ENCODE measurements at regions not wholly inside any gene's neighbourhood (a gene's known extent, or its start where the extent isn't known, plus 50 kb on each side); places are given as distances from the start of the nearest gene placed in this dataset.

DNA sequence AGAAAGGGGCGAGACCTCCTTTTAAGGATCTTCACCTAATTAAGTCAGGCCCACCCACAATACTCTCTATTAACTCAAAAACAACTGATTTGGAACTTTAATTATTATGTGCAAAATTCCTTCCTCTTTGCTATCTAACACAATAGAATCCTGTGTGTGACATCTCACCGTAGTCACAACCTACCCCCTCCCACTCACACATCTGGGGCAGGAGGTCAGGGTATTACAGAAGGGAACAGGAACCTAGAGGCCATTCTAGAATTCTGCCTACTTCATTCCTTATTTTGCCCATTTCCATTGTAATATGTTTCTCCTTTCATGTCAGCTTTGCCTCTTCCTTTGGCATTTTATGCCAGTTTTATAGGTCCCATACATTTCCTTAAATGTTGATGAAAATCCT, 829.3 kb upstream of the ID2 start:
- Histone ChIP-seq H3K36me3 (ENCODE audit: insufficient read depth, insufficient read length, low read length) (no peaks in the 10 kb centered on the region), H3K4me3 (ENCODE audit: insufficient read length, low read depth) (no peak overlapping the region), H3K9me3 (ENCODE audit: insufficient read depth, low read length) (peaks cover 5% of the 10 kb centered on the region; the same call in 1 of the 2 replicates), H3K27me3 (ENCODE audit: insufficient read depth, insufficient read length) (no peaks in the 10 kb centered on the region), H3K9ac (ENCODE audit: insufficient read length, low read depth) (no peak overlapping the region), H3K4me1 (ENCODE audit: insufficient read depth, insufficient read length) (no peaks in the 10 kb centered on the region)
- no peak for TF ChIP-seq YY1 (IDR thresholded peaks at IDR 0.05; ENCODE audit: insufficient read depth, insufficient read length)
- no peak for TF ChIP-seq SUZ12 (IDR thresholded peaks at IDR 0.05; ENCODE audit: extremely low read depth, insufficient read depth, insufficient read length)
- TF ChIP-seq ZNF274 (IDR thresholded peaks at IDR 0.05; ENCODE audit: low read depth, low read length), result no peak
- DNase-seq (ENCODE audit: low read depth, low spot score), result no peak

GRCh38 chr2:7857904-7858303, 824.0 kb upstream of the ID2 start:
- Histone ChIP-seq H3K9me3 (ENCODE audit: insufficient read depth, low read length) (no peaks in the 10 kb centered on the region; the same call in 1 of the 2 replicates), H3K4me3 (ENCODE audit: insufficient read length, low read depth) (no peak overlapping the region), H3K4me1 (ENCODE audit: insufficient read depth, insufficient read length) (no peaks in the 10 kb centered on the region), H3K9ac (ENCODE audit: insufficient read length, low read depth) (no peak overlapping the region), H3K27me3 (ENCODE audit: insufficient read depth, insufficient read length) (no peaks in the 10 kb centered on the region), H3K36me3 (ENCODE audit: insufficient read depth, insufficient read length, low read length) (no peaks in the 10 kb centered on the region)
- DNase-seq (ENCODE audit: low read depth, low spot score), result no peak
- TF ChIP-seq ZNF274 (IDR thresholded peaks at IDR 0.05; ENCODE audit: low read depth, low read length) (no peak), YY1 (IDR thresholded peaks at IDR 0.05; ENCODE audit: insufficient read depth, insufficient read length) (no peak), SUZ12 (IDR thresholded peaks at IDR 0.05; ENCODE audit: extremely low read depth, insufficient read depth, insufficient read length) (no peak)

DNA sequence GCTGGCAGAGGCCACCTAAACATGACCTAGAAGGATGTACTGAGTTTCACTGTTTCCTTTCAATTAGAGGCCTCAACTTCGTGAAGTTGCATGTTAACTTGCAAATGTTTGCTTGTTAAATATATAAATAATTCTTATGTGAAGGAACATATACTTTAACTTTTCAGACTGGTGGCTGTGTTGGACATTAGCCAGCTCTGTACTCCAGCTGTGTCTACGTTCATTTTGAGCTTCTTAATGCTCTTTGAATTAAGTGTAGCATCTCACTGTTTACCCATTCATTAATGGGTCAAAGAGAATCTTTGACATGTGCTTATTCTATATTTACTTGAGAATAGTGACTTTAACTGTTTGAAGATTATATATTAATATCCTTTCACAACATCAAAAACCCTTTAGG, 823.2 kb upstream of the ID2 start:
- Histone ChIP-seq H3K9me3 (ENCODE audit: insufficient read depth, low read length) (no peaks in the 10 kb centered on the region; the same call in 1 of the 2 replicates), H3K4me3 (ENCODE audit: insufficient read length, low read depth) (no peak overlapping the region), H3K9ac (ENCODE audit: insufficient read length, low read depth) (no peak overlapping the region), H3K4me1 (ENCODE audit: insufficient read depth, insufficient read length) (no peaks in the 10 kb centered on the region), H3K36me3 (ENCODE audit: insufficient read depth, insufficient read length, low read length) (no peaks in the 10 kb centered on the region), H3K27me3 (ENCODE audit: insufficient read depth, insufficient read length) (no peaks in the 10 kb centered on the region)
- TF ChIP-seq ZNF274 (IDR thresholded peaks at IDR 0.05; ENCODE audit: low read depth, low read length) (no peak), YY1 (IDR thresholded peaks at IDR 0.05; ENCODE audit: insufficient read depth, insufficient read length) (no peak), SUZ12 (IDR thresholded peaks at IDR 0.05; ENCODE audit: extremely low read depth, insufficient read depth, insufficient read length) (no peak)
- no peak for DNase-seq (ENCODE audit: low read depth, low spot score)

GRCh38 chr2:7860693-7861092, 821.2 kb upstream of the ID2 start:
- Histone ChIP-seq H3K9ac (ENCODE audit: insufficient read length, low read depth) (no peak overlapping the region), H3K27me3 (ENCODE audit: insufficient read depth, insufficient read length) (no peaks in the 10 kb centered on the region), H3K9me3 (ENCODE audit: insufficient read depth, low read length) (no peaks in the 10 kb centered on the region; the same call in 1 of the 2 replicates), H3K4me3 (ENCODE audit: insufficient read length, low read depth) (no peak overlapping the region), H3K36me3 (ENCODE audit: insufficient read depth, insufficient read length, low read length) (no peaks in the 10 kb centered on the region), H3K4me1 (ENCODE audit: insufficient read depth, insufficient read length) (no peaks in the 10 kb centered on the region)
- DNase-seq (ENCODE audit: low read depth, low spot score), result no peak
- TF ChIP-seq SUZ12 (IDR thresholded peaks at IDR 0.05; ENCODE audit: extremely low read depth, insufficient read depth, insufficient read length) (no peak), YY1 (IDR thresholded peaks at IDR 0.05; ENCODE audit: insufficient read depth, insufficient read length) (no peak), ZNF274 (IDR thresholded peaks at IDR 0.05; ENCODE audit: low read depth, low read length) (no peak)

GRCh38 chr2:7861910-7862702, 819.8 kb upstream of the ID2 start:
- TF ChIP-seq ZNF274 (IDR thresholded peaks at IDR 0.05; ENCODE audit: low read depth, low read length), result no peak
- TF ChIP-seq SUZ12 (IDR thresholded peaks at IDR 0.05; ENCODE audit: extremely low read depth, insufficient read depth, insufficient read length), result no peak
- no peak for TF ChIP-seq YY1 (IDR thresholded peaks at IDR 0.05; ENCODE audit: insufficient read depth, insufficient read length)
- Histone ChIP-seq H3K27me3 (ENCODE audit: insufficient read depth, insufficient read length) (no peaks in the 10 kb centered on the region), H3K4me3 (ENCODE audit: insufficient read length, low read depth) (no peak overlapping the region), H3K4me1 (ENCODE audit: insufficient read depth, insufficient read length) (no peaks in the 10 kb centered on the region), H3K9me3 (ENCODE audit: insufficient read depth, low read length) (no peaks in the 10 kb centered on the region; the same call in 1 of the 2 replicates), H3K9ac (ENCODE audit: insufficient read length, low read depth) (no peak overlapping the region), H3K36me3 (ENCODE audit: insufficient read depth, insufficient read length, low read length) (no peaks in the 10 kb centered on the region)
- DNase-seq (ENCODE audit: low read depth, low spot score), result no peak

GRCh38 chr2:7866104-7866503, 815.8 kb upstream of the ID2 start:
- DNase-seq (ENCODE audit: low read depth, low spot score), result no peak
- H3K4me3 ChIP-seq (ENCODE audit: insufficient read length, low read depth), result no peak overlapping the region
- no peaks in the 10 kb centered on the region for H3K27me3 ChIP-seq (ENCODE audit: insufficient read depth, insufficient read length)
- H3K4me1 ChIP-seq (ENCODE audit: insufficient read depth, insufficient read length), result no peaks in the 10 kb centered on the region
- no peaks in the 10 kb centered on the region for H3K36me3 ChIP-seq (ENCODE audit: insufficient read depth, insufficient read length, low read length)
- H3K9ac ChIP-seq (ENCODE audit: insufficient read length, low read depth), result no peak overlapping the region
- peaks cover 4% of the 10 kb centered on the region; the same call in 1 of the 2 replicates for H3K9me3 ChIP-seq (ENCODE audit: insufficient read depth, low read length)
- no peak for TF ChIP-seq ZNF274 (IDR thresholded peaks at IDR 0.05; ENCODE audit: low read depth, low read length)
- TF ChIP-seq YY1 (IDR thresholded peaks at IDR 0.05; ENCODE audit: insufficient read depth, insufficient read length), result no peak
- TF ChIP-seq SUZ12 (IDR thresholded peaks at IDR 0.05; ENCODE audit: extremely low read depth, insufficient read depth, insufficient read length), result no peak

DNA sequence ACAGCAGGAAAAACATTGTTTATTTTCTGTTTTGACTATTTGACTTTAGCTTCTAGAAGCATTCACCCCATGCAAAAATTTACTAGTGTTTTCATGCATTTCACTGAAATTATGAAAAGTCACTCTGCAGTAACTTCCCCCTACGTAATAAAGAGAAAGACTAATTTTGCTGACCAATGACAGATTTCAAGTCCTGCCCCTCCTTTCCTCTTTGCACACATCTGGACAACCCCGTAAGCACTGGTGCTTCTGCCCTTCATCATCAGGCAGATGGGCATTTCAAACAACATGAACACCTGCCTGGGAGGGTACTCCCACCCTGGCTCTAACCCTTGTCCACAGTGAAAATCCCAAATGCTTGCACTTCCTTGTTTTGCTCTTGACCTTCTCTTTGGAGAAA, 815.0 kb upstream of the ID2 start:
- H3K9me3 ChIP-seq (ENCODE audit: insufficient read depth, low read length), result peaks cover 4% of the 10 kb centered on the region; the same call in 1 of the 2 replicates
- H3K27me3 ChIP-seq (ENCODE audit: insufficient read depth, insufficient read length), result no peaks in the 10 kb centered on the region
- no peak for TF ChIP-seq SUZ12 (IDR thresholded peaks at IDR 0.05; ENCODE audit: extremely low read depth, insufficient read depth, insufficient read length)
- no peak for TF ChIP-seq ZNF274 (IDR thresholded peaks at IDR 0.05; ENCODE audit: low read depth, low read length)
- TF ChIP-seq YY1 (IDR thresholded peaks at IDR 0.05; ENCODE audit: insufficient read depth, insufficient read length), result no peak
- H3K9ac ChIP-seq (ENCODE audit: insufficient read length, low read depth), result no peak overlapping the region
- no peak for DNase-seq (ENCODE audit: low read depth, low spot score)
- no peaks in the 10 kb centered on the region for H3K36me3 ChIP-seq (ENCODE audit: insufficient read depth, insufficient read length, low read length)
- H3K4me1 ChIP-seq (ENCODE audit: insufficient read depth, insufficient read length), result no peaks in the 10 kb centered on the region
- no peak overlapping the region for H3K4me3 ChIP-seq (ENCODE audit: insufficient read length, low read depth)

Data from NT2/D1 (cell line).